ENCODE measurements at regions not wholly inside any gene's neighbourhood (a gene's known extent, or its start where the extent isn't known, plus 50 kb on each side); places are given as distances from the start of the nearest gene placed in this dataset.

DNA sequence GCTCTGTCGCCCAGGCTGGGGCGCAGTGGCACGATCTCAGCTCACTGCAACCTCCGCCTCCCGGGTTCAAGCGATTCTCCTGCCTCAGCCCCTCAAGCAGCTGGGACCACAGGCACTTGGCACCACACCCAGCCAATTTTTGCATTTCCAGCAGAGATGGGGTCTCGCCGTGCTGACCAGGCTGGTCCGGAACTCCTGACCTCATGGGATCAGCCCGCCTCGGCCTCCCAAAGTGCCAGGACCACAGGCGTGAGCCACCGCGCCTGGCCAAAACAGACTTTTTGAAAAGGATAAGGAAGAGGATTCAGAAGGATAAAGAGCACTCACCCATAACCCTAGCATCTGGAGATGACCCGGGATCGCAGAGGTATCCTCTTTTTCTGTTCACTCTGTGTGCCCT is 224.5 kb upstream of the AGTR2 start:
- Histone ChIP-seq H3K27me3 (ENCODE audit: insufficient read depth, low read depth, severe bottlenecking) (no peaks in the 10 kb centered on the region), H3K27ac (no peak overlapping the region), H3K9me3 (ENCODE audit: severe bottlenecking) (no peaks in the 10 kb centered on the region), H3K36me3 (no peaks in the 10 kb centered on the region), H3K4me3 (ENCODE audit: low read depth, low read length) (no peak overlapping the region)
- no peak for DNase-seq
- TF ChIP-seq, protein P1, sequence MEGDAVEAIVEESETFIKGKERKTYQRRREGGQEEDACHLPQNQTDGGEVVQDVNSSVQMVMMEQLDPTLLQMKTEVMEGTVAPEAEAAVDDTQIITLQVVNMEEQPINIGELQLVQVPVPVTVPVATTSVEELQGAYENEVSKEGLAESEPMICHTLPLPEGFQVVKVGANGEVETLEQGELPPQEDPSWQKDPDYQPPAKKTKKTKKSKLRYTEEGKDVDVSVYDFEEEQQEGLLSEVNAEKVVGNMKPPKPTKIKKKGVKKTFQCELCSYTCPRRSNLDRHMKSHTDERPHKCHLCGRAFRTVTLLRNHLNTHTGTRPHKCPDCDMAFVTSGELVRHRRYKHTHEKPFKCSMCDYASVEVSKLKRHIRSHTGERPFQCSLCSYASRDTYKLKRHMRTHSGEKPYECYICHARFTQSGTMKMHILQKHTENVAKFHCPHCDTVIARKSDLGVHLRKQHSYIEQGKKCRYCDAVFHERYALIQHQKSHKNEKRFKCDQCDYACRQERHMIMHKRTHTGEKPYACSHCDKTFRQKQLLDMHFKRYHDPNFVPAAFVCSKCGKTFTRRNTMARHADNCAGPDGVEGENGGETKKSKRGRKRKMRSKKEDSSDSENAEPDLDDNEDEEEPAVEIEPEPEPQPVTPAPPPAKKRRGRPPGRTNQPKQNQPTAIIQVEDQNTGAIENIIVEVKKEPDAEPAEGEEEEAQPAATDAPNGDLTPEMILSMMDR (IDR thresholded peaks at IDR 0.05; ENCODE audit: low read depth, low read length), result no peak

DNA sequence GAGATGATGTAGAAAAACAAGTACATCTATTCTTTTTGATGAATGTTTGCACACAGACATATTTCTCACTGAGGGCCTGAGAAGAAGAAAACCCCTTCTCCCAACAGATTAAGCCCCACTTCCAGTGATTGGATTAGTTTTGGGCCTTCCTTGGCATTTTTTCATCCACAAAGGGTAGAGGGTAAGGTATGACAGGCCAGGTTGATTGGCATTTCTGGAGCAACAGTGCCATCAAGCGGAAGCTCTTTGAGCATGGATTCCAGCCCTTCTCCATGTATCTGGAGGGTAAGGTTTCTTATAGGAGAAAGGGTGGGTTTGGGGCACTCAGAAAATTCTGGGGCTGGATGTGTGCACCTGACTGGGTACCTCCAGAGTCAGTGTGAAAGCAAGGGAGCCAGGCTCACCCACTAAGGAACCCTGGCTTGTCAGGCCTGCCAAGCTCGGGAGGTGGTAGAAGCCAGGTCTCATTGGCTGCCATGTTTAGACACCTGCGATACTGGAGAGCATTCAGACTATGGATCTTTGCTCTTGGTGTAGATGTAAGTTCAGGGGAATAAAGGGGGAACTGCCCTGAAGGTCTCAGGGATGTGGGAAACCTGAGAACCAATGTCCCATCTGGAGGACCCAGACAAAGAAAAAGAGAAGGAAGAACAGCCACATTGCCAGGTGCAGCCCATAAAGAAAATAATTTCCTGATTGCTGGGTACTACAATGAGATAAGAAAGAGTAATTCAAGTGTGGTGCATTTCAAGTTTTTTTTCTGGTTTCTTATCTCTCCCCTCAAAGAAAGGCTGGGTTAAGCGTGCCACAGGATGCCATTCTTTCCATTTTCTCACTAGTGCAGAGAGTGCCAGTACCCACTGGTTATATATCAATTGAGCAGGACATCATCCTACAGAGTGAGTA is 222.3 kb upstream of the AGTR2 start:
- TF ChIP-seq, protein P1 (IDR thresholded peaks at IDR 0.05; ENCODE audit: low read depth, low read length), result peak; percentile 65
- H3K36me3 ChIP-seq, result no peaks in the 10 kb centered on the region

DNA sequence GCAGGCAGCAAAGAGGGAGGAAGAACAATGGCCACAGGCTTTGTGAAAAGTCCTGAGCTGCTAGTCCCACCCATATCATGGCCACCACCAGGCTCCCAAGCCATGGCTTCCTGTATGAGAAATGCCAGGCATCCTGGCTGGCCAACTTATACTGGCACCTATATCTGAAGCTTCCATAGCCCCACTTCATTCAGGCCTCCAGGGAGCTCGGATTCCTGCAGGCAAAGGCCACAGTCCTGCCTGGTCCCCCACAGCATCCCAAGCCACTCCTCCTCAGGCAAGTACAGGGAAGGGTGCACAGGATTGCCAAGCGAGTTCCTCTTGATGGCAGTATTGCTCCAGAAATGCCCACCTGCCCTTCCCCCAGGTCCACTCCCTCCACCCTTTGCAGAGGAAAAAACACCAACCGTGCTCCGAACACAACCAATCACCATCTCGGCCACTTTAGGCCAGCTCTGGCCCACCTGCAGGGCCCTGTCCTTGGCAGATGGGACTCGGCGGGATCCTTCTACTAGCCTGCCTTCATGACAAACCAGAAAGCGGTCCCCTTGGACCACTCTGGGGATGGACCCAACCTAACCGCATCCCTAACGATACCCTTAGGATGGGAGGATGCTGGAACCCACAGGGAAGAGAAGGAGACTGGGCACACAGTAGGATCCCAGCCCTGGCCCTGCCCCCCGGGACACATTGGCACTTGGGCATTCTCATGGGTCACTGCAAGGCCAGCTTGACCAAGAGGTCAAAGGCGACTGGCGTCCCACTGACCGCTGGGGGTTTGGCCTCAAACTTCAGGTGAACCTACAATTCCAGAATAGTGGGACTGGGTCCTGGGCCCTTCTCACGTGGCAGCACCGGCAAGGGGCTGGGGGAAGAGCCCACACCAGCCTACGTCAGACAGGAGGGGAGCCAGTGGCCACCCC is 220.4 kb upstream of the AGTR2 start:
- peak; percentile 95 for DNase-seq
- Histone ChIP-seq H3K36me3 (no peaks in the 10 kb centered on the region), H3K27me3 (ENCODE audit: insufficient read depth, low read depth, severe bottlenecking) (no peaks in the 10 kb centered on the region), H3K27ac (peak overlapping the region; percentile 84), H3K9me3 (ENCODE audit: severe bottlenecking) (no peaks in the 10 kb centered on the region), H3K4me3 (ENCODE audit: low read depth, low read length) (peak overlapping the region; percentile 5; the same call in 1 of the 2 replicates)
- TF ChIP-seq, protein P1 (IDR thresholded peaks at IDR 0.05; ENCODE audit: low read depth, low read length), result peak; percentile 74

More for the DNA sequence above, 222.3 kb upstream of the AGTR2 start:
- Histone ChIP-seq H3K4me3 (ENCODE audit: low read depth, low read length) (peak overlapping the region; percentile 17), H3K27ac (peak overlapping the region; percentile 78), H3K9me3 (ENCODE audit: severe bottlenecking) (no peaks in the 10 kb centered on the region), H3K27me3 (ENCODE audit: insufficient read depth, low read depth, severe bottlenecking) (no peaks in the 10 kb centered on the region)
- DNase-seq, result peak; percentile 88

DNA sequence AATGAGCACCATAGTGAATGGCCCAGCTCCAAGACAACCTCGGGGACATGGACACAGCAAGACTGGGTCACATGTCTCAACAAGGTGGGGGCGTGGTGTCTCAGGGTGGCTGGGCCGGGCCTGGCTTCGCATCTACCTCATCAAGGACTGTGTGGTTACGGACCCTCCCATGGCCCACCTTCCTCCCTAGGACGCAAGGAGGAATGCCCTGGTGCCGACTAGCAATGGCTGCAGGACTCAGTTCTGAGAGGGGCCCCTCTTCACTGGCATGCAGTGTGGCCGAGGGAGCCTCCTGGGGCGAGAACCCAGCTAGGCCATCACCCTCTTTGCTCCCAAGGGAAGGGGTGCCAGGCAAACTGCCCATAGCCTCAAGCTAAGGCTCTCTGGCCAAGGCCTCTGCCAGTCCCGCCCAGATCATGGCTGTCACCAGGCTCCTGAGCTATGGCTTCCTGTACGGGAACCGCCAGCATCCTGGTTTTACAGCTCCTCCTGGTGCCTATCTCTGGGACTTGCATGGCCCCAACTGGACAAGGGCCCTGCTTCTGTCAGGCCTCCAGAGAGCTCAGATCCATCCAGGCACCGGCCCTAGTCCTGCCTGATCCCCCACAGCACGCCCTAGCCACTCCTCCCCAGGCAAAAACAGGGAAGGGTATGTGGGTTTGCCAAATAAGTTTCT is 218.0 kb upstream of the AGTR2 start:
- Histone ChIP-seq H3K36me3 (no peaks in the 10 kb centered on the region), H3K9me3 (ENCODE audit: severe bottlenecking) (no peaks in the 10 kb centered on the region), H3K4me3 (ENCODE audit: low read depth, low read length) (no peak overlapping the region), H3K27me3 (ENCODE audit: insufficient read depth, low read depth, severe bottlenecking) (no peaks in the 10 kb centered on the region), H3K27ac (no peak overlapping the region)
- peak; percentile 82 for DNase-seq
- TF ChIP-seq, protein P1 (IDR thresholded peaks at IDR 0.05; ENCODE audit: low read depth, low read length), result peak; percentile 66

DNA sequence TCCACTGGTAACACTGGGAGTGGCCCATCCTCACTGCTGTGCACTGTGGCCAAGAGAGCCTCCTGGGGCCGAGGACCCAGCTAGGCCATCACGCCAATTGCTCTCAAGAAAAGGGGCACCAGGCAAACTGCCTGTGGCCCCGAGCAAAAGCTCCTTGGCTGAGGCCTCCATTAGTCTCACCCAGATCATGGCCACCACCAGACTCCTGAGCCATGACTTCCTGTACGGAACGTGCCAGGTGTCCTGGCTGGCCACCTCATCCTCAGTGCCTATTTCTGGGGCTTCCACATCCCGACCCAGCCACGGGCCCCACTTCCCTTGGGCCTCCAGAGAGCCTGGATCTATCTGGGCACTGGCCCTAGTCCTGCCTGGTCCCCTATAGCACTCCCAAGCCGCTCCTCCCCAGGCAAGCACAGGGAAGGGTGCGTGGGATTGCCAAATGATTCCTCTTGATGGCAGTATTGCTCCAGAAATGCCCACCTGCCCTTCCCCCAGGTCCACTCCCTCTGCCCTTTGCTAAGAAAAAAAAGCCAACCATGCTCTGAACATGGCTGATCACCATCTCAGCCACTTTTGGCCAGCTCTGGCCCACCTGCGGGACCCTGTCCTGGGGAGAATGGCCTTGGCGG is 212.6 kb upstream of the AGTR2 start:
- TF ChIP-seq, protein P1 (IDR thresholded peaks at IDR 0.05; ENCODE audit: low read depth, low read length), result peak; percentile 73
- Histone ChIP-seq H3K9me3 (ENCODE audit: severe bottlenecking) (no peaks in the 10 kb centered on the region), H3K36me3 (no peaks in the 10 kb centered on the region), H3K27ac (peak overlapping the region; percentile 45), H3K4me3 (ENCODE audit: low read depth, low read length) (peak overlapping the region; percentile 41), H3K27me3 (ENCODE audit: insufficient read depth, low read depth, severe bottlenecking) (peaks cover 9% of the 10 kb centered on the region)
- DNase-seq, result peak; percentile 72

All from WERI-Rb-1 (cell line).